COLO829 (cell line): ENCODE measurements at regions not wholly inside any gene's neighbourhood (a gene's known extent, or its start where the extent isn't known, plus 50 kb on each side); places are given as distances from the start of the nearest gene placed in this dataset.

Experiments
- DNase-seq: peaks from one replicate; pipeline ENCODE4 v3.0.0; 2012; ENCODE audit warnings: low spot score

GRCh38 chr5:29662876-29663275 is 1530.6 kb upstream of the CDH6 start:
- DNase-seq, result no peak

GRCh38 chr5:29654954-29655353 is 1538.5 kb upstream of the CDH6 start:
- DNase-seq, result no peak

GRCh38 chr5:29649321-29649720 is 1544.2 kb upstream of the CDH6 start:
- no peak for DNase-seq

GRCh38 chr5:29642601-29643000 is 1550.9 kb upstream of the CDH6 start:
- no peak for DNase-seq

GRCh38 chr5:29614206-29614605 is 1579.3 kb upstream of the CDH6 start:
- DNase-seq, result no peak

- DNase-seq, result no peak
Measured at GRCh38 chr5:29588236-29588635, 1605.2 kb upstream of the CDH6 start.

- no peak for DNase-seq
Measured at GRCh38 chr5:29587832-29588231, 1605.7 kb upstream of the CDH6 start.

GRCh38 chr5:29568028-29568427 is 1625.5 kb upstream of the CDH6 start:
- no peak for DNase-seq

GRCh38 chr5:29561564-29561963 is 1631.9 kb upstream of the CDH6 start:
- DNase-seq, result no peak

GRCh38 chr5:29550523-29550922 is 1643.0 kb upstream of the CDH6 start:
- no peak for DNase-seq

- DNase-seq, result no peak
Measured at GRCh38 chr5:29548262-29548661, 1645.2 kb upstream of the CDH6 start.

- no peak for DNase-seq
Measured at GRCh38 chr5:29547236-29547865, 1646.1 kb upstream of the CDH6 start.

GRCh38 chr5:29543501-29543900 is 1650.0 kb upstream of the CDH6 start:
- no peak for DNase-seq

- DNase-seq, result no peak
Measured at GRCh38 chr5:29524227-29524626, 1669.3 kb upstream of the CDH6 start.

GRCh38 chr5:29518176-29518575 is 1675.3 kb upstream of the CDH6 start:
- no peak for DNase-seq

- DNase-seq, result no peak
Measured at GRCh38 chr5:29516224-29516623, 1677.3 kb upstream of the CDH6 start.

GRCh38 chr5:29508131-29508530 is 1685.4 kb upstream of the CDH6 start:
- no peak for DNase-seq

- no peak for DNase-seq
Measured at GRCh38 chr5:29504411-29504810, 1689.1 kb upstream of the CDH6 start.

GRCh38 chr5:29498860-29499259 is 1694.6 kb upstream of the CDH6 start:
- no peak for DNase-seq

GRCh38 chr5:29498412-29498811 is 1695.1 kb upstream of the CDH6 start:
- no peak for DNase-seq

GRCh38 chr5:29485333-29485732 is 1708.2 kb upstream of the CDH6 start:
- DNase-seq, result no peak

GRCh38 chr5:29469581-29469980 is 1723.9 kb upstream of the CDH6 start:
- no peak for DNase-seq

- DNase-seq, result no peak
Measured at GRCh38 chr5:29462241-29462640, 1731.2 kb upstream of the CDH6 start.

GRCh38 chr5:29460971-29461559 is 1732.4 kb upstream of the CDH6 start:
- DNase-seq, result no peak
